ENCODE measurements at regions not wholly inside any gene's neighbourhood (a gene's known extent, or its start where the extent isn't known, plus 50 kb on each side); places are given as distances from the start of the nearest gene placed in this dataset.

- DNase-seq (no peak), ATAC-seq (no peak)
Measured at GRCh38 chr7:131897016-131897789, 340.8 kb upstream of the PODXL start.

GRCh38 chr7:131896165-131896863 is 339.9 kb upstream of the PODXL start:
- ATAC-seq (no peak), DNase-seq (no peak)

DNA sequence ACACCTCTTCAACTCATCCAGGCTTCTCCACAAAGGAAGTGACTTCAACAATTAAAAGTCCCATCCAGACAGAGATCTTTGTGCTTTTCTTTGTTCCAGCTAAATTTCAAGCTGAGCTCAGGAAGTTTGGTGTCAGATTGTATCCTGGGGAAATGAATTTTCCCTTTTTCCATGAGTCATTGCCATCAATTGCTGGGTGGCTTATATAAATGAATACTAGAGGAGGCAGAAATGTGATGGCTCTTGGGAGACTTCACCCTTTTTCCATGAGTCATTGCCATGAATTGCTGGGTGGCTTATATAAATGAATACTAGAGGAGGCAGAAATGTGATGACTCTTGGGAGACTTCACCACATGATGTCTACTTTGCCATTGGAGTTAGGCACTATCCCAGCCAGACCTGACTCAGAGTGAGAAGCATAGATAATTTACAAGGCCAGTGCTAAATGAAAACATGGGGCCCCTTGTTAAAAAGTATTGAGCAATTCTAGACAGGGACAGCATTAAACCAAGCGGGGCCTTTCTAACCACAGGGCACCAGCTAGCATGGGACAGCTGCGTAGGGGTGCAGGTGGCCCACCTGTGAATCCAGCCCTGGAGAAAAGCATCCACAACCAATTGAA is 339.2 kb upstream of the PODXL start:
- ATAC-seq, result peak; percentile 53
- DNase-seq, result no peak

DNA sequence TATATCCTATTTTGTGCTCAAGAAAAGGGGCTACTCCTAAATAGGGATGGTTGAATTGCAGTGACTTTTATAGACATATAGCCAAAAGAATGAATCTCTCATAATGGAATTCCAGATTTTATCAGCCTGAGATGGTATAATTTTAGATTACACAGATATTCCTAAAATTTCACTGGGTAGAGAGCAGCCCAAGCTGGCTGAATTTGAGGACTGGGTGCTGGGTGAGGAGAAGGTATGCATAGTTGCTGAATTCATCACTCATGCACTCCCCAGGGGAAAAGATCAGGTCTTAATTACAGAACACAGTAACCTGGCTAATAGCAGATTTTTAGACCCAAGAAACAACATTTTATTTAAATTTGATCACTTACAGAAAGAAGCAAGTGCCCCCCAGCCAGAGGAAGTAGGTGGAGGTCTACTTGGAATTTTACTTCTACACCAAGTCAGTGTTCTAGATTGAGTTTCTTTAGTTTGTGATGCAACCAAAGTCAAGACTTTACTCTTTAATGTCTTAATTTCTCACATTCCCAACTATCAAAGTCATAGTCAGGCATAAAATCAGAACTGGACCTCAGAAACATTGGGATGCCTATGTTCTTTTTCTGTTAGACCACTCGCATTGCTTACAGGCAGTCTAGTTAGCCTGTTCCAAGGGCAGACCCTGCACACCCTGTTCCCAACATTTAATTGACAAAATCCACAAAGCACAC is 337.4 kb upstream of the PODXL start:
- ATAC-seq (no peak), DNase-seq (no peak)

DNA sequence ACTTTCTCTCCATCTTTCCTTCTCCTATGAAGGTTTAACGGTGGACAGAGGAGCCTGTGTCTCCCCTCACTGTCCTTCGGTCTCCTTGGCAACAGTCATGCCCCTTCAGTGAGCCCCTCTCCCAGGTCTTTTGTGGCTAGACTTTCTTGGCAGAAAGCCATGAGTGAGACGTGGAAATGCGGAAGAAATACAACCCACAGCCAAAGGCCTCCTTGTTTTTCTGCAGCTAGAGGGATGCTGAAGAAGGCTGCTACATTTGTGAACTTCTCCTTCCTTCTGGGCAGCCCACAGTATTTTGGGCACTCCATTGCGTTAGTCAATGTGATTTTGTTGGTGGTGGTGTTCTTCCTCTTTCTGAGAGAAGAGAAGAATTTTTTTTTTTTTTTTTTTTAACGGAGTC is 333.7 kb upstream of the PODXL start:
- no peak for DNase-seq
- no peak for ATAC-seq

DNA sequence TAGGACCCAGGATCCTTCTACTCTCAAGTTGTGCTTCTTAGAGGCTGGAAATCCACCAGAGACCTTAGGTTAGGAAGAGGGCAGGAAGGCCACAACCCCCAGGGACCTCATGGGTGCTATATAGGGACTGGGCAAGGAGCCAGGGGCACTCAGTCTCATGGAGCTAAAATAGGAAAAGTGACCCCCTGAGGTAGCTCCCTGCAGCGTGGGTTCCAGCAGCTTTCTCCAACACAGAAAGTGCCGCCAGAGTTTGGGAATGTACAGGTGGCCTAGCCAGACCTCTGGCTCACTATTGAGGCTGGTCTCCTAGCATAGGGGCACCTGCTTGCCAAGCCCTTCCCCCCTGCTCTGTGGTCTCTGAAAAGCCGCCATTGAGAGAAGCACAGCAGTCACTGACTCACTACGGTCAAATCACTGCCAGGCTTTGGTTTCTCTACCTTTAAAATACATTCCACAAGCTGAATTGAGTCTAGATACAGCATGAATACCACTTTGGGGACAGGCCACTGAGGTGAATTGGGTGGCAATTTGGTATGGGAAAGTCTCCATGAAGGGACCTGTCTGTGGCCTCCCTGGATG is 333.2 kb upstream of the PODXL start:
- no peak for DNase-seq
- ATAC-seq, result no peak

- no peak for ATAC-seq
- no peak for DNase-seq
Measured at GRCh38 chr7:131883769-131884168, 327.3 kb upstream of the PODXL start.

GRCh38 chr7:131883196-131883595 is 326.8 kb upstream of the PODXL start:
- ATAC-seq (no peak), DNase-seq (no peak)

DNA sequence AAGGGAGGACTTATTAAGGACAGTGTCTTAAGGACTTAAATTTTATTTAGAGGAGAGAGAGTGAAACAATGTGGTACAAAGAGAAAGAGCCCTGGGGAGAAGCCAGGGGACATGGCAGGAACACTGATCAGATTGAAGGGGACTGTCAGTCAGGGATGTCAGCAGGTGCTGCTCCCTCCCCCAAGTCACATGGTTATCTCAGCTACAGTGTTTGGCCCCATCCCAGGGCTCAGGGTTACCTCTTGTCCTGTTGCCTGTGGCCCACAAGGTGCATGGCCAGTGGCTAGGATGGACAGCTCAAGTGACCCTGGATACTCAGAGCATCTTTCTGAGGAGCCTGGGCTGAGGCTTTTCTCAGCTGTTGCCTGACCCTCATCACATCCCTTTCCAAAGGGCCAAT is 325.9 kb upstream of the PODXL start:
- no peak for ATAC-seq
- no peak for DNase-seq

DNA sequence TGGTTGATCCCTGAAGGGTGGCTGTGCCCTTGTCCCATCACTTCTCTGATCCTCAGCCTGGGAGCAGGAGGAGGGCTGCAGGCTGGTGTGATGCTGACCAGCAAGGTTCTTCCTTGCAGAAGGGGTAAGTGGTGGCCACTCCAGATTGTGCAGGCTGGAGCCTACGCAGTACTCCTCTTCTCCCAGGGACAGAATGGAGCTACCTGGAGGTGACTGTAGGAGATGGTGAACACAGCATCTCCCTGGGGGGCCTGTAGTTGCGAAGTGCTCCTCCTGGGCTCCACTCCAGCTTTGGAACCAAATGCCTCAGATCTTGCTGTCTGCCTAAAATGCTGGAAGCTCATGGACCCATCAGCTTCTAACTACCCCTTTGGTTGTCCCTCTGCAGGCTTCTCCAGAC is 323.6 kb upstream of the PODXL start:
- ATAC-seq, result no peak
- DNase-seq, result no peak

DNA sequence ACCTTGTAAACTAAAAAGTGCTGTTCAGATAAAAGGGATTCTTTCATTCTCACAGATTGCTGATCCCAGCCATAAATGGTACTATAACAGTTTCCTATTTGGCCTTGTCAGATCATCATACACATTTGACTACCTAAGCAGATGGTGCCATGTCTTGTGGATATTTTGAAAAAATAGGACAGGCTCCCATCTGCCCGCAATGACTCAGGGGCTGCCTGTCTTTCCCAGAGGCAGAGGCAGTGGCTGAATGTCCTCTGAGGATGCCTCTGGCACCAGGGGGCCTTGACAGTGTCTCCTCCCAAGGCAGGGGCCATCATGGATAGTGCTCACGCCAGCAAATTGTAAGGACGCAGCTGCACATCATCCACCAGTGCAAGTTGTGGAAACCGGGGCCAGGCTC is 323.0 kb upstream of the PODXL start:
- no peak for DNase-seq

DNA sequence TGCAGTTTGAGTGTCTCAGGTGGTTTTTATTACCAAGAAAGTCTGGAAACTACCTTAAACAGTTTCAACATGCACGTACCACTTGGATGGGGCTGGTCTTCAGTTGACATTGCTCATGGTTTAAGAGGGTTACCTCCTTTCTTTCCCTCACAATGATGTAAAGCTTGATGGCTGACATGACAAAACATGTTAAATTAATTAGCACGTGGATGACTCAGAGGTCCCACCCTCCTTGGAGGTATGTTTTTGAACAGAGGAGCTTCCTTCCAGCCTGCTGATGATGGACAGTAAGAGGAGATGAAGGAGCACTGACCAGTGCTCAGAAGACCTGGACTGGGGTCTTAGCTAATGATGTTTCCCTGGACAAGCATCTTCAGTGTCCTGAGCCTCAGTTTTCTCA is 322.3 kb upstream of the PODXL start:
- ATAC-seq, result no peak
- no peak for DNase-seq

More for the DNA sequence above, 323.0 kb upstream of the PODXL start:
- ATAC-seq, result no peak

DNA sequence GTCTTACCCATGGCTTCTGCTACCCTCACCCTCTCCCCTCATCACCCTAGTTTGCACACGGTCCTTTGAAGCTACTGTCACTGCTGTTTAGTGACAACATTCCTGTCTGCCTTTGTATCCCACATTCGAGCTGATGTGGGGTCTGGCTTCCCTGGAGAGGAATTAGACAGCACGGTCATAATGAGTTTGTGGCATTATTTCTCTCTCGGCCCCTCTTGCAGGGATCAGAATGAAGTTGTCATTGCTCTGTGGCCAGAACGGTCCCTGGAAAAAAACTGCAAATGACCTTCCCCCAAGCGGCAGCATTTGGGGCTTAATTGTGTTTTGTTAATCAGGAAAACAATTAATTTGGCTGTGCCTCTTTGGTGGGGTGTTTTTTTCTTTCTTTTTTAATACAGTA is 317.2 kb upstream of the PODXL start:
- ATAC-seq, result no peak
- no peak for DNase-seq

DNA sequence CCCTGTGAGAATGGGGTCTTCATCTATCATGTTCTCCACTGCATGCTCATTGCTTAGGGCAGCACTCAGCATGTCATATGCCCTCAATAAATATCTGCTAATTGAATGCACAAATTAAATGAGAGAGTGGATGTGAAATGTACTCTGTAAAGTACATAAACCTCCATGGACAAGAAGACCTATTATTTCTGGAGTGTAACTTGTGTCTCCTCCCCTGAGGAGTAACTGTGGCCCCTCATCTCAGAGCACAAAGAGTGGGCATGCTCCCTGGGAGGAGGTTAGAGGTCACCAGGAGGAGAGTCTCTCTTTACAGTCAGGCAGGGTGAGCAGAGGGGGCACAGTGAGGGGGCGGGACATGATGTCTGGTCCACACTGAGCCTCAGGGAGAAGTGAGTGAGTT is 313.6 kb upstream of the PODXL start:
- DNase-seq (no peak), ATAC-seq (no peak)

GRCh38 chr7:131869169-131869844 is 312.9 kb upstream of the PODXL start:
- ATAC-seq (no peak), DNase-seq (no peak)

- ATAC-seq (no peak), DNase-seq (no peak)
Measured at GRCh38 chr7:131867461-131867860, 311.0 kb upstream of the PODXL start.

DNA sequence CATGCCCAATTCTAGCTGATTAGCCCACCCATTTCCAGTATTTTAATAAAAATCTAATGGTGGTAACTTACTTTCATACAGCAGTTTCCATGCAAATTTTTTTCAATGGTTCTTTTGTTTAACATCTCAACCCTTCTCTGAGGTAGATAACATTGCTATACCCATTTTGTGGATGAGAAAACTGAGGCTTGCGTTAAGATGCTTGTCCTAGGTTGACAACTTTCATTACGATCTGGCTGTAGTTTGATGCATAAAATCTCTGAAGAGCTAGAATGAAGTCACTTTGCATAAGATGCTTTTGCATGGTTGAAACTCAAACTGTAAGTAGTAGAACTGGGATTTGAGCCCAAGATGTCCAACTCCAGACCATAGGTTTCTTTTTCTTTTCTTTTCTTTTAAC is 309.5 kb upstream of the PODXL start:
- DNase-seq (no peak), ATAC-seq (no peak)

GRCh38 chr7:131861620-131862346 is 305.4 kb upstream of the PODXL start:
- DNase-seq (no peak), ATAC-seq (no peak)

DNA sequence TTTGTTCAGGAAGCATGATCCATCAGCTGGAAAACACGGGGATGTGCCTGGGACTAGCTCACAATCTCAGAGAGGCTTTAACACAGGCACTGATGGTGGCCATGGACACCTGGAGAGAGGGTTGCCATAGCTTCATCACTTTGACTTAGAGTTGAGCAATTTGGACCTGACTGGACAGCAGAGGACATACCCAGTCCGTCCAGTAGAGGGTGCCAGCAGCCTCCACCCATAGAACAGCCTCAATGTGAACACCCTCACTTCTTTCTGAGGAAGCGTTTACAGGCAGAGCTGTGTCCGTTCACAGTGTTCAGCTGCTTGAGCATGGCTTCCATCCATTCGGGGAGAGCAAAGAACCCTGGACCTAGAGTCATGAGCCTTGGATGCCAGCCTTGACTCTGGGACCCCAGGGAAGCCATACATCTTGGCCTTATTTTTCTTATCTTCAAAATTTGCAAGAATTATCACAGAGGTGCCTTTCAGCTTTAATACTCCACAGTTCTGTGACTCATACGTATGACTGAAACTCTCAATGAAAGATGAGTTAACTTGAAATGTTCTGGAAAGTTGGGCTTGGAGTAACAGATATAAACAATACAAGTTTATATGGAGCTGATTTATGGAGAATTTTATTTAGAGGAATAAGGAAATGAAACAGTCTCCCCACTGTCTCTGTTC is 302.9 kb upstream of the PODXL start:
- DNase-seq, result peak; percentile 39
- peak; percentile 69 for ATAC-seq

GRCh38 chr7:131858611-131859010 is 302.2 kb upstream of the PODXL start:
- no peak for DNase-seq
- no peak for ATAC-seq

DNA sequence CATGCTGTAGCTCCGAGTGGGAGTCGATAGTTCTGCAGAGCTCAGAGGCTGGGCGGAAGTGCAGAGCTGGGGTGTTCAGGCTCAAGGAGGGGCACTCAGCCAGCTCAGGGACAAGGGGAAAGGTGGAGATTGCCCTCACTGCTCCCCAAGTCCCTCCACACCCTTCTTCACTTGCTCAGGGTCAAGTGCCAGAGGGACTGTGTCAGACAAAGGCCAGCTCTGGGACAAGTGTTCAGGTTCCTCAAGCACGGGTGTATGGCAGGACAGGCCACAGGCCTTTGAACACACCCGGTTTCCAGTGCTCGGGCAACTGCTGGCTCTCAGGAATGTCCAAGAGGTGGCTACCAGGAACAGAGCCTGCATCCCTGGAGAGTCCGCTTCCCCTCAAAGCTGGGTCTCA is 293.0 kb upstream of the PODXL start:
- DNase-seq (no peak), ATAC-seq (no peak)

Data from stimulated activated naive CD8-positive, alpha-beta T cell treated with anti-CD3 and anti-CD28 coated beads, Interleukin-15, Interleukin-2, amounts not matched to agents 100 U/mL and 50 U/mL, for 24 hours (primary cell).